GM12878 (cell line): ENCODE measurements at regions not wholly inside any gene's neighbourhood (a gene's known extent, or its start where the extent isn't known, plus 50 kb on each side); places are given as distances from the start of the nearest gene placed in this dataset.

Experiments used
- ATAC-seq: fragments of 200-7000 bp; cut with Tn5 transposase; 3 replicates; pipeline ENCODE4 v1.9.1; 2020; ENCODE audit warnings: mild to moderate bottlenecking, moderate library complexity
- BruUV-seq: library from RNA; stranded (reverse); fragments of 400-500 nt; replicated peaks from 2 replicates; lab custom pipeline; 2021; lab: Mats Ljungman, UMichigan
- CTCF ChIA-PET: fragments of 300-600 bp; sonication (Branson Sonifier 250); formaldehyde crosslinking; extraction: SDS; loops from one replicate; lab custom pipeline; 2021; ENCODE audit warnings: inconsistent platforms; lab: Yijun Ruan, JAX
- POLR2A ChIA-PET: fragments of 350-600 bp; formaldehyde crosslinking; extraction: SDS; loops from one replicate; lab custom pipeline; 2021; ENCODE audit warnings: inconsistent platforms; lab: Charles Lee
- RAD21 ChIA-PET: fragments of 300-600 bp; sonication (Branson Sonifier 250); formaldehyde crosslinking; loops from one replicate; lab custom pipeline; 2023; ENCODE audit warnings: antibody characterized with exemption; ENCODE audit not compliant: unreplicated experiment; lab: Charles Lee
- SMC1A ChIA-PET: fragments of 300-600 bp; sonication (Branson Sonifier 250); formaldehyde crosslinking; loops from one replicate; lab custom pipeline; 2023; ENCODE audit not compliant: unreplicated experiment, uncharacterized antibody; lab: Charles Lee
- DNase-seq: peaks from one replicate; pipeline ENCODE4 v3.0.0-alpha.2; 2011; ENCODE audit warnings: low read depth, low spot score
- FAIRE-seq: peaks from 3 replicates; lab custom pipeline; 2011; peaks lifted over from hg19 to GRCh38; lab: Jason Lieb, UNC
- H2AFZ ChIP-seq: 2 replicates; pipeline ENCODE4 v1.6.0; 2011; ENCODE audit warnings: low read depth, low read length, control low read depth; ENCODE audit not compliant: control insufficient read depth
- H3K27ac ChIP-seq: 2 replicates; pipeline ENCODE4 v1.5.1; 2011; ENCODE audit warnings: control low read depth; ENCODE audit not compliant: control insufficient read depth, insufficient read depth
- H3K27me3 ChIP-seq, 2 experiments: replicated peaks in 1 of 2; 2 replicates each; pipeline versions ENCODE4 v1.6.0 to v1.6.1; 2011; ENCODE audit warnings: low read length in 1 of 2; ENCODE audit not compliant: control insufficient read depth in 2 of 2, insufficient read depth in 2 of 2
- H3K36me3 ChIP-seq, 2 experiments: 2 replicates each; pipeline ENCODE4 v1.5.1; 2011; ENCODE audit warnings: low read length in 1 of 2; ENCODE audit not compliant: control insufficient read depth in 2 of 2, insufficient read depth in 2 of 2
- H3K4me1 ChIP-seq: 2 replicates; pipeline ENCODE4 v1.6.1; 2011; ENCODE audit warnings: mild to moderate bottlenecking, low read length, moderate library complexity, mixed read lengths; ENCODE audit not compliant: control insufficient read depth, insufficient read depth
- H3K4me2 ChIP-seq: 2 replicates; pipeline ENCODE4 v1.6.0; 2011; ENCODE audit warnings: control low read depth; ENCODE audit not compliant: control insufficient read depth, insufficient read depth
- H3K4me3 ChIP-seq: fragments of 200-600 bp; sonication (generic); 2 replicates; pipeline ENCODE4 v1.5.1; 2016
- H3K79me2 ChIP-seq: 2 replicates; pipeline ENCODE4 v1.6.0; 2011; ENCODE audit warnings: low read length; ENCODE audit not compliant: control insufficient read depth, insufficient read depth
- H3K9ac ChIP-seq: 2 replicates; pipeline ENCODE4 v1.8.0; 2011; ENCODE audit warnings: low read length, control low read depth, mixed read lengths; ENCODE audit not compliant: control insufficient read depth, insufficient read depth
- H3K9me3 ChIP-seq: replicated peaks from 3 replicates; pipeline ENCODE4 v1.5.1; 2011; ENCODE audit warnings: mild to moderate bottlenecking, low read length; ENCODE audit not compliant: control insufficient read depth, insufficient read depth
- H4K20me1 ChIP-seq: 2 replicates; pipeline ENCODE4 v1.6.0; 2011; ENCODE audit not compliant: control insufficient read depth, insufficient read depth
- ATF7 ChIP-seq: fragments of 450-650 bp; IDR thresholded peaks from 2 replicates; pipeline ENCODE4 v1.6.1; 2016; ENCODE audit warnings: low read depth, mild to moderate bottlenecking
- CUX1 ChIP-seq: IDR thresholded peaks from 2 replicates; pipeline ENCODE4 v1.6.1; 2012; ENCODE audit warnings: improper control_type of control experiment, low read depth, low read length; ENCODE audit not compliant: insufficient replicate concordance
- E2F4 ChIP-seq: IDR thresholded peaks from 2 replicates; pipeline ENCODE4 v1.6.1; 2012; ENCODE audit warnings: low read depth, low read length, improper control_type of control experiment
- EGR1 ChIP-seq, 2 experiments: IDR thresholded peaks; 1 replicate in 1 of 2; 2 replicates in 1 of 2; pipeline ENCODE4 v1.6.1; 2011 to 2012; ENCODE audit warnings: low read depth in 2 of 2, low read length in 2 of 2, borderline replicate concordance in 1 of 2, mild to moderate bottlenecking in 1 of 2, moderate library complexity in 1 of 2
- ESRRA ChIP-seq: IDR thresholded peaks from 2 replicates; pipeline ENCODE4 v1.6.1; 2012; ENCODE audit warnings: mild to moderate bottlenecking, low read length, improper control_type of control experiment
- HCFC1 ChIP-seq: fragments of 150-350 bp; IDR thresholded peaks from 2 replicates; pipeline ENCODE4 v1.6.1; 2014; ENCODE audit warnings: low read length
- NFXL1 ChIP-seq: fragments of 450-650 bp; IDR thresholded peaks from 2 replicates; pipeline ENCODE4 v1.6.1; 2017; ENCODE audit warnings: antibody characterized with exemption, mild to moderate bottlenecking, borderline replicate concordance
- PKNOX1 ChIP-seq: fragments of 450-650 bp; IDR thresholded peaks from 2 replicates; pipeline ENCODE4 v1.6.1; 2016; ENCODE audit warnings: mild to moderate bottlenecking
- PML ChIP-seq: IDR thresholded peaks from 2 replicates; pipeline ENCODE4 v1.6.1; 2012; ENCODE audit warnings: low read length, inconsistent platforms
- RAD21 ChIP-seq: IDR thresholded peaks from 2 replicates; pipeline ENCODE4 v1.6.1; 2011; ENCODE audit warnings: mild to moderate bottlenecking, low read depth, low read length, moderate library complexity; ENCODE audit not compliant: insufficient read depth
- RELA ChIP-seq: fragments of 450-650 bp; IDR thresholded peaks from 2 replicates; pipeline ENCODE4 v1.8.0; 2014; ENCODE audit warnings: borderline replicate concordance; ENCODE audit not compliant: partially characterized antibody
- ZNF24 ChIP-seq: fragments of 450-650 bp; IDR thresholded peaks from 2 replicates; pipeline ENCODE4 v1.6.1; 2017; ENCODE audit warnings: antibody characterized with exemption, mild to moderate bottlenecking
- ZZZ3 ChIP-seq: IDR thresholded peaks from 2 replicates; pipeline ENCODE4 v1.6.1; 2011; ENCODE audit warnings: low read depth; ENCODE audit not compliant: control insufficient read depth, insufficient read length
- WGBS: methylation state at CpG from one replicate; pipeline ENCODE4 v1.1.6; 2016; ENCODE audit warnings: low lambda C conversion rate; ENCODE audit not compliant: insufficient replicate concordance, insufficient coverage; ENCODE audit errors: missing lambda C conversion rate; 5-methylcytosine and 5-hydroxymethylcytosine counted together
- in situ Hi-C: fragments of 300-500 bp; cut with MboI; formaldehyde crosslinking; loops from 9 replicates; pipeline ENCODE4 v1.14.3; 2018; ENCODE audit warnings: mixed read lengths
- intact Hi-C: fragments of 100-400 bp; cut with micrococcal nuclease; formaldehyde crosslinking; loops from one replicate; pipeline ENCODE4 v1.14.2; 2022; ENCODE audit not compliant: unreplicated experiment

GRCh38 chr12:108447168-108447832 is 67.8 kb upstream of the FICD start:
- 0% methylated on average over 1 of the region's 1 CpG for WGBS
- CTCF ChIA-PET: interaction anchor here (0.7 to 1.3 kb wide), 2 partner anchors 14 to 1294 kb away, joined by 3 read pairs; no protein-coding TSS in a partner anchor
- SMC1A ChIA-PET: interaction anchor here (0.7 kb wide), 1 partner anchor 169 kb away, joined by 3 read pairs; no protein-coding TSS in a partner anchor
- POLR2A ChIA-PET: interaction anchor here (0.6 to 0.7 kb wide), 2 partner anchors 33 to 109 kb away, joined by 3 to 4 read pairs; no protein-coding TSS in a partner anchor
- TF ChIP-seq ZZZ3 (no peak), RELA (no peak), ESRRA (no peak), PKNOX1 (no peak), CUX1 (no peak), ATF7 (no peak), E2F4 (no peak), HCFC1 (no peak), EGR1 (IDR thresholded peaks at IDR 0.05; ENCODE audit: borderline replicate concordance in 1 of 2, low read depth in 2 of 2, low read length in 2 of 2) (no peak), ZNF24 (no peak), NFXL1 (no peak), PML (no peak), RAD21 (no peak)
- intact Hi-C loops: no loop called here
- H3K27ac ChIP-seq: no peak overlapping the region
- no peaks in the 10 kb centered on the region for H3K36me3 ChIP-seq
- H4K20me1 ChIP-seq: no peaks in the 10 kb centered on the region
- H3K9me3 ChIP-seq: no peaks in the 10 kb centered on the region; the same call in 2 of the 3 replicates
- H3K4me1 ChIP-seq: no peaks in the 10 kb centered on the region
- H3K79me2 ChIP-seq: no peaks in the 10 kb centered on the region
- no peak overlapping the region for H3K4me2 ChIP-seq
- no peaks in the 10 kb centered on the region for H3K27me3 ChIP-seq
- BruUV-seq: no TSS peak
- RAD21 ChIA-PET: interaction anchor here (0.7 kb wide), 1 partner anchor 10 kb away, joined by 3 read pairs; no protein-coding TSS in a partner anchor
- no peak overlapping the region for H3K9ac ChIP-seq
- in situ Hi-C loops: no loop called here
- DNase-seq (no peak), FAIRE-seq (no peak), ATAC-seq (no peak)
- no peak overlapping the region for H2AFZ ChIP-seq
- H3K4me3 ChIP-seq: no peak overlapping the region
